NCI-H1105 treated with DMSO at 0.1 percent for 48 hours (cell line): ENCODE measurements at regions not wholly inside any gene's neighbourhood (a gene's known extent, or its start where the extent isn't known, plus 50 kb on each side); places are given as distances from the start of the nearest gene placed in this dataset.

ENCODE experiments used
- DNase-seq: peaks from one replicate; lab custom pipeline; 2025; lab: John Stamatoyannopoulos, UW

DNA sequence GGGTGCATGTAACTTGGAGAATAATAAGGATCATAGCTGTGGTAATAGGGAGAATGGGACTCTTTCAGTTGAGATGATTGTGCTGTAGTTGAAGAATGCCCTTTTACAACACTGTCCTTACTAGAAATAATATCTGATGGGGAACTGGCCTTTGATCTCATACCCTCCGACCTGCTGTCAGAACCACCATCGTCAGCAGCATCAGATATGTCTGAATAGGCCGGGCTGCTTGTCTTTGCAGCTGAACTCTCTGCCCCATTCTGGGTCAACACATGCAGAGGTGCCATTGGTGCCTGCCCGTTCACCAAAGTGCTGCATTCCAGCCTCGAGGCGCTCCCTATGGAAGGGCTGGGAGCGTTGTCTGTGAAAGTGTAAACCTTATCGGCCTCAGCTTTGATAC, 99.1 kb downstream of the ZNF608 start:
- no peak for DNase-seq

DNA sequence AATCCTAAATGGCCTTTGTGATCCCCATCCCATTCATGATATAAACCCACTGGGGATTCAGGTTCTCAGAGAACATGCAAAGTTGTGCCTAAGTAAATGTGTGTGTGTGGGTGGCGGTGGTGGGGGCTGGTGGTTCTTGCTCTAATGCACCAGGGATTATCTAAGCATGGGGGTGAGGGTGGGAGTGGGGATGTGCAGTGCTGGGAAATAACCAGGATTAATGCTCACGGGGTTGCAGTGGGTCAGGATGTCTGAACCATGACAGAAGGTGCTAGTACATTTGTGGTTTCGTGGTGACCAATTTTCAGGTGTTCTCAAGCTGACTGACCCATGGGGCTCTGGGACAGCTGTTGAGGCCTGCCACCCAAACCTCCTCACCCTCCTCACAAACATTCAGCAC, 101.0 kb downstream of the ZNF608 start:
- no peak for DNase-seq

DNA sequence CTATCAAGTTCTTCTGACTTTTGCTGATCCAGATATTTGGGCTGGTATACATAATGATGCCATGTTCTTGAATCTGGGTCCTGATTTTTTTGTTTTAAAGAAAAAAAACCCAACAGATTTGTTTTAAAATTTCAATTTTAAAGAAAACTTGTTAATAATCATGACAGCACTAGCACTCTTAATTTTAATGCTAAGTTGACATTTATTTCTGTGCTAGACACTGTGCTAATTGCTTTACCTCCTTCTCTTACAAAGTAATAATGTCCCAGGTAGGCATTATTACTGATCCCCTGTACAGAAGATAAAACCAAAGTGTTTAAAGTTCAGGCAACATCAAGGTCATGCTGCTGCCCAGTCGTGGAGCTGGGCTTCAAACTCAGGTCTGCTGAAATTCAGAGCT, 101.9 kb downstream of the ZNF608 start:
- no peak for DNase-seq

DNA sequence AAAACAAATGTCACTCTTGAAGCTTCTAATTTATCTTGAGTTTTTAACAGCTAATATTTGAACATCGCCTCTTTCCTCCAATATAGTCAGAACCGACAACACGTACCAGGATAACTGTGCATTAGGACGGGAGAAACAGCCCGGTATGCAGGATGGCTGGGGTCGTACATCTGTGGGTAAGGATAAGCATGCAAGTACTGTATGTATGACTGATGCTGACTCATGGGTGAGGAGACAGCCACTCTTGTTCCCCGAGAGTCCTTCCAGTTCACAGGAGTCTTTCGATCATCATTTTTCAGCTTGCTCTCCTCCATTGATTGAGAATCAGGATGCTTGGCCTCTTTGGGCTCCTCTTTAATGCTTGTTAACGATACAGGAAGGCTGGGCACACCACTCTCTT, 102.3 kb downstream of the ZNF608 start:
- no peak for DNase-seq

DNA sequence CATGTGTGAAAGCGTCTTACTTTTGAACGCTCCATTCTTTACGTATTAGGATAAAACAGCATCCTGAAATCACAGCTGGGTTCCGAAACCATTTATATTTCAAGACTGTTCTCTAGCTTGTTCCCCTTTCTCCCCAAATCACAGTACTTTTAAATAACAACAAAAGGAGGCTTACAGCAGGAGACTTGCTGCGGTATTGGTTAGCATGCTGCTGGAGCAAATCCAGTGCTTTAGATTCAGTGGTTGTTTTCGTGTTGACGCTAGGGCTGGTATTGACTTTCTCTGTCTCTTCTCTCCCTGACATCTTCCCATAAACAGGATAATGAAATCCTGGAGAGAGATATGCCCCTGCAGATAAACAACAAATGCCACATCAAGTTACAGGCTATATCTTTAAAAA, 103.1 kb downstream of the ZNF608 start:
- DNase-seq = no peak

DNA sequence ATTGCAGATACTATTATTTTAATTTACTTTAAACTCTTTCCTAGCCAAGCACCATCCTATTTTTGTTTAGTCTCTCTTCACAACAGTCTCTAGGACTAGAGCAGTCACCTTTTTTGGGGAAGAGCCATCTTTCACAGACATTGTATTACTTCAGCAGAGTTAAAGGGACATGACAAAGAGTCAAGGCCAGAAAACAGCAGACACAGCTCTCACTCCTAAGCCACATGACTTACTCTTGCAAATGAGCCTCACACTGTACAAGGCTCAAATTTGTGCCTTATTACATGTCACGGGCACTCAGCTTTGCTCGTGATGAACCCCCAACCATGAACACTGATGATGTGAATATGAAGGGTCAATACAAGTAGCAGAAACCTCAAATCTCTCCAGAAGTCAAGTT, 104.3 kb downstream of the ZNF608 start:
- DNase-seq = no peak

DNA sequence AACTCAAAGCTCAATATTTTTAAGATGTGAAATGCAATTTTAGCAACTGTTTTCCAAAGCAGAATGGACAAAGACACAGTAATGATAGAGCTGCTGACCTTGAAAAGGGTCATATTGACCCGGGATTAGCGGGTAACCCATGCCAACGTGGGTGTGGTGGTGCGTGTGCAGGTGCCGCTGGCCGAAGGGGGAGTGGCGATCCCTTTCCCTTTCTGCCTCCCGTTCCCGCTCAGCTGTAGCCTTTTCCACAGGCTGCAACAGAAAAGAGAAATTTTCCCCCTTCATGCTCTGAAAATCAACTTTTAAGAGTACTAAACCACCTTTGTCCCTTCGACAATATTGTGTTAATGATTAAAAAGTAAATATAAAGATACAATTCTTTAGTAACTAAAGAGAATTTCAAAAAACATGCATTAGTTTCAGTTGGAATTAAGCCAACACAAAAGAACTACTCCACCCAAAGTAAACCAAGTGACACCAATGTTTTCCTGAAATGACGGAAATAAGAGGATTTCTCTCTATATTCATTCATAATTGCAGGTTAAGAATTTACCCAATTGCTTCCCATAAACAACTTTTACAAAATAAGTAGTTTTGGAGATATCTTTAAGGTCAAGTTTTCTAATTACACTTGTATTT, 105.2 kb downstream of the ZNF608 start:
- DNase-seq = no peak

DNA sequence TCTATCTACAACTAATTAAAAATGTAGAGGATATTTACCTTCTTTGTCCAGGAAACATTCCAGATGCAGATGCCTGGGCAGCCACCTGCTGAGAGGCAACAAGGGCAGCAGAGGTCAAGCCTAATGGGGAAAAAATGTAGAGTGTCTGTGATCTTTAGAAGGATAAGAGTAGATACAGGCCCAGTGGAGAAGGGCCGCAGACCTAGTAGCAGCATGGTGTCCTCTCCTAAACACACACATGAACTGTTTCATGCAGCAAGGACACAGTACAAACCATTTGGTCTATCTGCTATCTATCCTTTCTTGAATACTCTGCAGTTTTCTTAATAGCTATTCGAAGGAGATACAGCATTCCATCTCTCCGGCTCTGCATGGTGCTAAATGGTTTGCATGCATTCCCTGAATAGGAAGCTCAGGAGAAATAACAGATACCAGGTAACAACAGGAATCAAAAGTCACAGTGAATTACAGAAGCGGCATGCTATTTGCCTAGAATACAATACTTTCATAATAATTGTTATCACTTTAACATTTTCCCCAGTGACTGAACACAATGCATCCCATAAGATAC, 107.3 kb downstream of the ZNF608 start:
- DNase-seq = no peak

DNA sequence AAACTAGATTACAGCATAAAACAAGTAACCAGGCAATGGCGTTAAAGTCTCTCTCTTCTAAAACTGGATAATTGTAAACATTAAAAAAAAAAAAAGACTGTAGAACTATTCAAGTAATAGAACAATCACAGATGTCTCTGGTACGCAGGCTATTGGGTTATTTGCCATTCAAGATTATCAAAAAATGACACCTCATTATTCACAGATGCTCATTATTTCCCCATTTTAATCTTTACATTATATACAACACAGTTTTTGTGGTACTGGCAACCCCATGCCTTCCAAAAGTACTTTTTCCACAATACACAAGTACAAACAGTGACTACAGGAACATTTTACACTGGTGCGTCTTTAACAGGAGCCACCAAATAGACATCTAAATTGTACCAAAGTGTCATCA, 109.4 kb downstream of the ZNF608 start:
- no peak for DNase-seq

DNA sequence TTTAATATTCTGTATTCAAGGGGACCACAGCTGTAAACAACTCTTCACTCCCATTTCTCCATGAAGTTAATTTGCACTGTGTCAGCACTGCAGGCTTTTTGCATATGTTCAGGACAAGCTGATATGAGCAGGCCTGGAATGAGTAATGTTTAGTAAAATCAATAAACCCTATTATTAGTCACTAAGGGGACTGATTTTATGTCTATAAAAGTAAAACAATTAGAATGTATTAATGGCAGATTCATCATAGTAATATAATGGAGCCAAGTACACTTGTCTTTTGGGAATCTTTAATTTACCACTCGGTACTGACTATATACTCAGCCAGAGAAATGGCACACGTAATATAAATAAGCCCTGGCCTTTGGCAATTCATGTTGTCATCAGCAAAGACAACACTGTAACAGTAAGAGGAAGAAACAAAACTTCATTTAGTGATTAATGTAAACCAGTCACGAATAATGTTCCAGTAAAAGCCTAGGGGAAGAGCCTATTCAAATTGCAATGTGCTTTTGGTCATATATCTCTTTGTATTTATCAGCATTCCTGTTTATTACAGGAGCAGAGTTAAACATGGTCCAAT, 111.6 kb downstream of the ZNF608 start:
- peak; percentile 47 for DNase-seq

DNA sequence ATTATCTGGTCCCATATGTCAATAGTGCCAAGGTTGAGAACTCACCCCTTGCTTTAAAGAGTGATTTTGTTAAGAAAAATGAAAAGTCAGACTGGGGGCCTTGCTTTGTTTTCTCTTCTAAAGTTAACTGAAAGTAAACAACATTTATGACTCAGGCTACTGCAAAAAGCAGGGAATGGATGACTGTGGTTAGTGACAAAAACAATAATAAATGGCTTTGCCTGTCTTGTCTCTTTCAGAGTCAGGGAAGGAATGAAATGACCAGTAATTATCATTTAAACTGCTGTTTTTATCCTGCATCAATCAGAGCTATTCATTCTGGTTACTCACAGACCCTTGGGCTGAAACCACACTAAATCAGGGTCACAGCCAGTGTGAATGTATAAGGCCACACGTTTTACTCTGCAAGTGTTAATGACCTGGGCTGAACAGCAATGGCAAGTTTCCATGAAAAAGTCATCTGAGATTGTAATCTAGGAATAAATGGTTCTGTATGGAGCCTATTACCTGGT, 112.2 kb downstream of the ZNF608 start:
- no peak for DNase-seq

DNA sequence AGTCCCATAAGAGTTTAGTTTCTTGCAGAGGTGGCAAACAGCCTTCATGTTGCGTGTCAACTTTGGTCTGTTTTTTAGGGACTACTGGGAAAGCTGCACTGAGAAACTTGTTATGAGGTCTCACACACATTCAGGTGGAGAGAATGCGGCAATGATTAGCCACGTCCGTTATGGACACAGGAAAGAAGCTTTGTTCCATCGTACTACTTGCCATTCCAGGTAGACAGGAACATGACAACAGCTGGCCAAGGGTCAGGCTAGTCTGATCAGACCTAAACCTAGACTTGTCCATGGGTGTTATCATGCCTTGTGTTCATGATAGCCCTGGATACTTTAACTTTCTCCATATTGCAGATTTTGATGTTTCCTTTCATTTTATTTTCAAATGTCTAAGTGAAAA, 113.2 kb downstream of the ZNF608 start:
- DNase-seq = no peak

DNA sequence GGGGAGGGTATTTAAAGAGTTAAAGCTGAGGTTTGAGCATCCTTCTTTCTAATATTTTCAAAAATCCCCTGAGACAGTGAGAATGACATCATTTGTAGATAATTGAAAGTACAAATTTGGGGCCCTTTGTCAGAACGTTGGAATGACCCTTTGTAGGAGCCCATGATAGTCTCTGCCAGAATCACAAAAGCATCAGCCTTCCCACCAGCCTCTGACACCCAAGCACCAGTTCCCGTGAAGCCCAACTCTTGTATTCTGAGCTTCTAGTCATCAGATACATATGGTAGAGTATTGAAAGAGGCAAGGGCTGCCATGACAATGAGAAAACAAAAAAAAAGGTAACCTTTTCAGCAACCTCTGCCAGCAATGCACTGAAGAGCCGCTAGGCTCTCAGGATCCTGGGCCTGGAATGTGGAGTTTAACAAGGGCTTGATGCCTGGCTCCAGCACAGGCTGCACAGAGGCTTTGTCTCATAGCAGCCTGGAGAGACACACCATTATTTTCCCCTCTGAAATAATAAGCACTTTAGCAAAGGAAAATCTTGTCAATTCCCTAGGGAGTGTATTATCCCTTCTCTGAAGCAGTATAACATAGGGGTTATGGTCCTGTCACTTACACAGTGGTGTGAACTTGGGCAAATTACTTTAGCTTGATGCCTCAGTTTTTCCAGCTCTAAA, 114.4 kb downstream of the ZNF608 start:
- peak; percentile 18 for DNase-seq

DNA sequence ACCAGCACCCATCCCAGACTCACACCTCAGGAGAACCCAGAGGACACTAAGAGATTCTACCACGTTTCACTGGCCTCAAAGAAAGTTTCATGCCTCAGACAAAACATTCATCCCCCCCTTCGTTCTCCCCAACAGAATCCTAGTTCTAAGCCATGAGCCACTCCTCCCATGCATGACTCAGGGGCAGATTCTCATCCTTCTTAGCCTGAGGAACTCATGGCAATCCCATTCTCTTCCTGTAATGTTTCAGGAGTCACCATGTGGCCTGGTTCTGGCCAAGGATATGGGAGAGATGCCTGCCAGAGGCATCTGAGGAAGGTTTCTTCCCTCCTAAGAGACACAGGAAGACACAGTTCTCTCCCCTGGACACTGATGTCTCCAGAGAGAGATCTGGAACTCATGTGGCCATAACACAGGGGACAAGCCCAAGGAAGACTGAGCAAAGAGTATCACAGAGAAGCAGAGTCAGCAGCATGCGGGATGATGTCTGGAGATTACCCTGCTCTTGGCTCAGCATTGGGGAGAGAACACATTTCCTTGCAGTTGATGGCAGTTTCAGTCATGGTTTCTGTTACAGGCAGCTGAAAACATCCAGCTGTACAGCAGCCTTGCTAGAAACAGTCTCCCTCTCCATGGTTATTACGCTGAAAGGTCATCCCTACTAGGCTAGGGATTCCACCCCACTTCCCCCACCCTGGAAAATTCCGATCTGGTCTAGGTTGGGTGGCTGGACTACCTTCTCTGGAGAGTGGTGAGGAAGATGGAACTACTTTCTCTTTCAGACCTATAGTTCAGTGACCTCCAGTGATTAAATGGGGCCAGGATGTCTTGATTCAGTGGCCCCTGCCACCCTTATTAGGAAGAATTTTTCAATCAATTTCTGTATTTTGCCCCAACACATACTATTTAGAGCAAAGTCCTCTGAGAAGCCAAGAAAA, 115.4 kb downstream of the ZNF608 start:
- no peak for DNase-seq

DNA sequence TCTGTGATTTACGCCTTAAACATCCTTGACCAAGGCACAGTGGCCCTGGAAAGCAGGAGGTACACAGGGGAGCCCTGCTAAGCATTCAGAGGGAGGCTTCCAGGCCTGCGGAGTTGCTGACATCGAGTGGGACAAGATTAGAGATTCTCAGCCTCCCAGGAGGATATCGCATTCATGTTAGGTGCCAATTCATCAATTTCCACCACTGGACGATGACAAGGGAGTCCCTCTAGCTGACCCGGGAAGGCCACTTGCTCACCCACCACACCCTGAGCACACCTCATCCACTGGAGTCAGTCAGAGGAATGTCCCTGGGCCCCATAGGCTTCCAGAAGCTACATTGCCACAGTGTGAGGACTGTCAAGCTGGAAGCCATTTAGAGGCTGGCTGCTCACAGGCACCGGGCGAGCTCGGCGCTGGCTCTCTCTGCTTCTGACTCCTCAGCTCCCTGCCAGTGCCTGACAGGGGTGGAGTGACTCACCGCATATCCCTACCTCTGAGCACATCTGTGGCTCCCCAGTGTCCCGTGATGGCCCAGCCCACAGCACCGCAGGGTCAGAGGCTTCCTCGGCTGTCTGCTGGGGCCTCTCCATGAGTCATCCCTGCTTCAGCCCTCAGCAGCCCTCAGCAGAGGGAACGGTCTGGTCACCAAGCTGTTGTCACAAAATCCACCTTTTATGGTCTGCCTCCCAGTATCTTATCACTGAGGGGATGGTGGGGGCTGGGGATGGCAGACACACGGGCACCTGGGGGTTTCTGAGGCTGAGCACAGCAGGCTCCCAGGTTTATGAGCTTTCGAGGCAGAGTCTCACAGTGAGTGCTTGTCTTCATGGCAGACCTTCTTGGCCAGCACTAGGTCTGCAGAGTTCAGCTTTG, 117.5 kb downstream of the ZNF608 start:
- no peak for DNase-seq

DNA sequence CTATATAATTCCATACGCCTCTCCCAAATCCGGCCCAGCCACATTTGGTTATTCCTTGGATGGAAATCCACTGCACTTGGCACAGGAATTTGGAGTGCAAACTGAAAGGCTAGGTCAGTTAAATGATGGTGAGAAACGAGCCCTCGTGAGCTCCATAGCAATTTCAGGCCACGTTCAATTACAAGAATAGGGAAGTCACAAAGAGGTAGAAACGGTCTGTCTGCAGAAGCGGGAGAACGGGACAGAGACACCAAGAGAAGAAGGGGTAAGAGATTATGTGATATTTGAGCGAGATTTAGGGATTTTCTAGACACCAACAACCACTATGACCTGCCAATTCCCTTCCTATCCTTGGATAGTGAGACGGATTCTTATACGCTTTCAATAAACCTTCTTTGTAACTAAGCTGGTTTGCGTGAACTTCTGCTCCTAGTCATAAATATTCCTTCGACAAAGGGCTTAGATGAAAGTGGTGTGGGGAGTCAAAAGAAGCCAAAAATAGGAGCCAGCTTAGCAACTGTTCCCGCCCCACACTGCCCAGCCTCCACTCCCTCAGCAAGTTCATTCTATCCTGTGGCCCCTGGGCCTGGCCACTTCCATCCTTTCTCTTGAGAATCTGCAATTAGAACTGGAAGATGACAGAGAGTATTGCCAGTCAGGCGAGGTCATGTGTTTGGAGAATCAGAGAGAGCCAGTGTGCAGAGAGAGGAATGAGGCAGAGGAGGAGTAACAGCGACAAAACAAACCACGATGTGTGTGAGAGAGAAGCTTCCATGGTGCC, 118.4 kb downstream of the ZNF608 start:
- no peak for DNase-seq

DNA sequence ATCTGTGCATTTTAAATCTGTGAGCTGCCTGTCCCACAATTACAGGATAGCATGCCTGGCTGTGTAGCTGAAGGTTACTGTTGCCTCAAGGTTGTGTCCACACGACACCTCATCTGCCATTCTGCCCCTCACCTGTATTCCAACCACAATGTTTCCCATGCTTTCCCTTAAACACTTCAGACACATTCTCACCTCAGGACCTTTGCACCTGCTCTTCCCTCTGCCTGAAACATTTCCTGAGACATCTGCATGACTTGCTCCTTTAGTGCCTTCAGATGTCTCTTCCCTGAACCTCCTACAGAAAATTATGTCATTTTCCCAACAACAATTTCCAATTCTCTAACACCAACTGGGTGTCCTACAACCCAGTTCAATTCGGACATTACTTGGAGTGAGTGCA, 120.4 kb downstream of the ZNF608 start:
- DNase-seq = no peak

DNA sequence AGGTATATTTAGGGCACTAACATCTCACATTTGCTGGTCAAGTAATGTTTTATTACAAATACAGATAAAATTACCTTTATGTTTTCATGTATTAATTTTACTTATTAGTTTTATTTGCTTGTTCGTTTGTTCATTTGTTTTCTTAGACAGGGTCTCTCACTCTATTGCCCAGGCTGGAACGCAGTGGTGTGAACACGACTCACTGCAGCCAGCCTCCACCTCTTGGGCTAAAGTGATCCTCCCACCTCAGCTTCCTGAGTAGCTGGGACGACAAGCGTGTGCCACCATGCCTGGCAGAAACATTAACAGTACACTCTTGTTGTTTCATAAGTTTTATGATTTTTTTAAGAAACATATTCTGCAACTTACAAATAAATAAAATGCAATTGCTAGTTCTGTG, 123.2 kb downstream of the ZNF608 start:
- no peak for DNase-seq

DNA sequence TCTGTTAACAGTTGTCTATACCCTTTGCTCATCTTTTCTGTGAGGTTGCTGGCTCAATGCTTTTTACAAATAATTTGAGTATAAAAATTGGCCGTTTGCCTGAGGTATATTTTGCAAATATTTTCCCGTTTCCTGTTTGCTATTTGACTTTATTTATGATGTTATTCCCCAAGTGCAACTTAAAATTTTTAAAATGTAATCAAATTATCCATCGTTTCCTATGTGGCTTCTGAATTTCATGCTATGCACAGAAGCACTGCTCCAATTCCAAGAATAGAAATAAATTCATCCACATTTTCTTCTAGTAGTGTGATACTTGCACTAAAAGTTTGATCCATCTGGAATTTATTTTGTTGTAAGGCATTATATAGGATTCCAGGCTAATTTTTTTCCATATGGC, 123.6 kb downstream of the ZNF608 start:
- DNase-seq = no peak

DNA sequence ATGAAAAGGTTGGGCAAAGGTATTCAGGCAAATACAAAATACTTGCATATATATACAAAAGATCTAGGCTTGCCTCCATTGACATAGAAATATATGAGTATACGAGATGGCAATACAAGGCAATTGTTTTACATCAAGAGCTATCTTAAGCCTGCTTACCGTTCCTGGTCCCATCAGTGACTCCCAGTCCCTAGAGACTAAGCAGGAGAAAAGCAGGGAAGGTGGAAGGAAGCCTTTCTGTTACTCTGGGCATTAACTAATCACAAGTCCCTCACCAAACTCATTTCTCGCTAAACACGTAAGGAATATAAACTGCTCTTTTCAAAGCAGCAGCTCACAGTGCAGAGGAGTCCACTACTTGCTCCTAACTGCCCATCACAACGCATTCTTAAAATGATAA, 125.2 kb downstream of the ZNF608 start:
- DNase-seq = no peak
